GM12872 (cell line): ENCODE measurements at regions not wholly inside any gene's neighbourhood (a gene's known extent, or its start where the extent isn't known, plus 50 kb on each side); places are given as distances from the start of the nearest gene placed in this dataset.

ENCODE experiments used
- CTCF ChIP-seq: IDR thresholded peaks from 3 replicates; pipeline ENCODE4 v1.5.1; 2011; ENCODE audit warnings: low read depth, mild to moderate bottlenecking, low read length, moderate library complexity; ENCODE audit not compliant: insufficient read depth

- no peak for TF ChIP-seq CTCF
Observed at GRCh38 chr5:2574155-2574554, 177.3 kb downstream of the IRX2 start.

GRCh38 chr5:2570586-2570985 lies 180.9 kb downstream of the IRX2 start:
- no peak for TF ChIP-seq CTCF

- TF ChIP-seq CTCF: no peak
Observed at GRCh38 chr5:2569774-2570542, 181.5 kb downstream of the IRX2 start.

GRCh38 chr5:2569176-2569575 lies 182.3 kb downstream of the IRX2 start:
- no peak for TF ChIP-seq CTCF

- TF ChIP-seq CTCF: no peak
Observed at GRCh38 chr5:2566284-2566683, 185.2 kb downstream of the IRX2 start.

GRCh38 chr5:2565147-2565546 lies 186.3 kb downstream of the IRX2 start:
- TF ChIP-seq CTCF: no peak

- no peak for TF ChIP-seq CTCF
Observed at GRCh38 chr5:2563046-2563445, 188.4 kb downstream of the IRX2 start.
